Neural progenitor cell (in vitro differentiated cells): ENCODE measurements at regions not wholly inside any gene's neighbourhood (a gene's known extent, or its start where the extent isn't known, plus 50 kb on each side); places are given as distances from the start of the nearest gene placed in this dataset.

ENCODE experiments used
- DNase-seq: peaks from one replicate; pipeline ENCODE4 v3.0.0-alpha.2; 2016; ENCODE audit warnings: low spot score
- H2AFZ ChIP-seq: fragments of 200-600 bp; sonication (generic); replicated peaks from 2 replicates; pipeline ENCODE4 v1.6.1; 2016; ENCODE audit warnings: antibody characterized with exemption
- H3F3A ChIP-seq: fragments of 200-600 bp; sonication (generic); 2 replicates; pipeline ENCODE4 v1.6.1; 2016; ENCODE audit warnings: antibody characterized with exemption, low read depth
- H3K27ac ChIP-seq: fragments of 200-600 bp; sonication (generic); 2 replicates; pipeline ENCODE4 v1.5.1; 2016; ENCODE audit warnings: mild to moderate bottlenecking
- H3K27me3 ChIP-seq: fragments of 200-600 bp; sonication (generic); 2 replicates; pipeline ENCODE4 v1.6.1; 2016; ENCODE audit warnings: mild to moderate bottlenecking, moderate library complexity
- H3K36me3 ChIP-seq: fragments of 200-600 bp; sonication (generic); 2 replicates; pipeline ENCODE4 v1.5.1; 2016
- H3K4me1 ChIP-seq: fragments of 200-600 bp; sonication (generic); 2 replicates; pipeline ENCODE4 v1.6.1; 2016; ENCODE audit warnings: mixed run types
- H3K4me2 ChIP-seq: fragments of 200-600 bp; sonication (generic); 2 replicates; pipeline ENCODE4 v1.6.1; 2016
- H3K4me3 ChIP-seq: fragments of 200-600 bp; sonication (generic); 2 replicates; pipeline ENCODE4 v1.5.1; 2016
- H3K79me2 ChIP-seq: fragments of 200-600 bp; sonication (generic); 2 replicates; pipeline ENCODE4 v1.6.1; 2016; ENCODE audit warnings: low read depth
- H3K9ac ChIP-seq: fragments of 200-600 bp; sonication (generic); 2 replicates; pipeline ENCODE4 v1.6.1; 2016
- H3K9me3 ChIP-seq: fragments of 200-600 bp; sonication (generic); 2 replicates; pipeline ENCODE4 v1.5.1; 2016; ENCODE audit warnings: low read depth
- H4K20me1 ChIP-seq: fragments of 200-600 bp; sonication (generic); 2 replicates; pipeline ENCODE4 v1.6.1; 2016; ENCODE audit warnings: low read depth
- H3K27ac Mint-ChIP-seq: 3 replicates; pipeline ENCODE4 v1.8.0; 2021; ENCODE audit warnings: mixed read lengths
- H3K27me3 Mint-ChIP-seq: 2 replicates; pipeline ENCODE4 v1.8.0; 2022; ENCODE audit warnings: low read depth, mild to moderate bottlenecking, inconsistent platforms, moderate library complexity, mixed read lengths; ENCODE audit not compliant: insufficient read depth
- H3K36me3 Mint-ChIP-seq: 3 replicates; pipeline ENCODE4 v1.8.0; 2021; ENCODE audit warnings: mixed read lengths
- H3K4me1 Mint-ChIP-seq: 3 replicates; pipeline ENCODE4 v1.8.0; 2021; ENCODE audit warnings: mixed read lengths
- H3K4me3 Mint-ChIP-seq: 3 replicates; pipeline ENCODE4 v1.8.0; 2021; ENCODE audit warnings: mild to moderate bottlenecking, moderate library complexity, mixed read lengths
- H3K9me3 Mint-ChIP-seq: 3 replicates; pipeline ENCODE4 v1.8.0; 2020; ENCODE audit warnings: mixed read lengths
- EZH2 ChIP-seq: fragments of 200-600 bp; sonication (generic); IDR thresholded peaks from 2 replicates; pipeline ENCODE4 v1.6.1; 2017; ENCODE audit warnings: antibody characterized with exemption, mild to moderate bottlenecking, moderate library complexity
- EZH2phosphoT487 ChIP-seq: fragments of 200-600 bp; sonication (generic); IDR thresholded peaks from 2 replicates; pipeline ENCODE4 v1.6.1; 2017; ENCODE audit warnings: antibody characterized with exemption
- TF ChIP-seq, protein P1 (sequence below): fragments of 200-600 bp; sonication (generic); IDR thresholded peaks from 2 replicates; pipeline ENCODE4 v1.5.1; 2017; ENCODE audit warnings: antibody characterized with exemption, mild to moderate bottlenecking

DNA sequence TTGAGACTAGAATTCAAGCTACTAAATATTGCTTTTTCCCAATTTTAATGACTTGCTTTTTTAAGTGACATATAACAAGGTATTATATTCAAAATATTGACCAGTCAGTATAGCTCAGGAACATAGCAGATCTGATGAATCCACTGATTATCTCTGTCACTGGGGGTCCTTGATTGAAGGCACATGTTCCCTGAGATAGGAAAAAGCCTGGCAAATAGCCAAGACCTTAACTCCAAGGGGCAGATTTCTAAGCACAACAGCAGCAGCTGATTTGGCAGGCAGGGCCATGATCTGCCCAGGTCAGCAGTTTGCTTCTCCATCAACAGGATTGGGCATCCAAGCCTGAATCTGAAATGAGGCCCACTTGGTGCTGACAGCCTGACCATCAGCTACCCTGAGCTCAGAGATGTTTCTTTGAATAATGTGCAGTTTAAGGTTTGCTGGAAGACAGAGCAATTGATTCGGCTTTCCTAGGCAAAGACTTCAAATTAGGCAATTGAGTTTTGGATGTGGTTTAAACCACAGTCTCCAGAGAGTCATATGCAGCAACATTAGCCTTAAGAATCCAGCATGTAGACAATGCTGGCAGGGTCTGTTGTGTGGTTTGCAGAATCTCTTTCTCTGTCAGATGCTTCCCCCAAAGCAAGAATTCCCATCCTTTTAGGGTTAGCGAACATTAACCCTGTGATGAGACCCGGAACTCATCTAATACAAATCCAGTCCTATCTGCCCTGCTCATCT, 352.6 kb downstream of the ADRA2A start:
- no peak overlapping the region for H3K4me3 Mint-ChIP-seq
- TF ChIP-seq, protein P1, sequence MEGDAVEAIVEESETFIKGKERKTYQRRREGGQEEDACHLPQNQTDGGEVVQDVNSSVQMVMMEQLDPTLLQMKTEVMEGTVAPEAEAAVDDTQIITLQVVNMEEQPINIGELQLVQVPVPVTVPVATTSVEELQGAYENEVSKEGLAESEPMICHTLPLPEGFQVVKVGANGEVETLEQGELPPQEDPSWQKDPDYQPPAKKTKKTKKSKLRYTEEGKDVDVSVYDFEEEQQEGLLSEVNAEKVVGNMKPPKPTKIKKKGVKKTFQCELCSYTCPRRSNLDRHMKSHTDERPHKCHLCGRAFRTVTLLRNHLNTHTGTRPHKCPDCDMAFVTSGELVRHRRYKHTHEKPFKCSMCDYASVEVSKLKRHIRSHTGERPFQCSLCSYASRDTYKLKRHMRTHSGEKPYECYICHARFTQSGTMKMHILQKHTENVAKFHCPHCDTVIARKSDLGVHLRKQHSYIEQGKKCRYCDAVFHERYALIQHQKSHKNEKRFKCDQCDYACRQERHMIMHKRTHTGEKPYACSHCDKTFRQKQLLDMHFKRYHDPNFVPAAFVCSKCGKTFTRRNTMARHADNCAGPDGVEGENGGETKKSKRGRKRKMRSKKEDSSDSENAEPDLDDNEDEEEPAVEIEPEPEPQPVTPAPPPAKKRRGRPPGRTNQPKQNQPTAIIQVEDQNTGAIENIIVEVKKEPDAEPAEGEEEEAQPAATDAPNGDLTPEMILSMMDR = no peak
- TF ChIP-seq EZH2 (no peak), EZH2phosphoT487 (no peak)
- H3K9me3 Mint-ChIP-seq = no peaks in the 10 kb centered on the region
- DNase-seq = no peak
- H3F3A ChIP-seq = no peaks in the 10 kb centered on the region
- no peak overlapping the region for H3K4me3 ChIP-seq
- no peaks in the 10 kb centered on the region for H3K36me3 Mint-ChIP-seq
- H3K27ac Mint-ChIP-seq = no peak overlapping the region
- peaks cover 8% of the 10 kb centered on the region for H3K4me1 Mint-ChIP-seq
- H3K27me3 Mint-ChIP-seq = no peaks in the 10 kb centered on the region
- H2AFZ ChIP-seq = no peak overlapping the region
- H4K20me1 ChIP-seq = no peaks in the 10 kb centered on the region
- no peak overlapping the region for H3K4me2 ChIP-seq
- H3K9ac ChIP-seq = no peak overlapping the region
- no peaks in the 10 kb centered on the region for H3K79me2 ChIP-seq
- no peaks in the 10 kb centered on the region for H3K36me3 ChIP-seq
- no peaks in the 10 kb centered on the region for H3K4me1 ChIP-seq
- H3K27ac ChIP-seq = no peak overlapping the region
- no peaks in the 10 kb centered on the region for H3K9me3 ChIP-seq
- no peaks in the 10 kb centered on the region for H3K27me3 ChIP-seq

DNA sequence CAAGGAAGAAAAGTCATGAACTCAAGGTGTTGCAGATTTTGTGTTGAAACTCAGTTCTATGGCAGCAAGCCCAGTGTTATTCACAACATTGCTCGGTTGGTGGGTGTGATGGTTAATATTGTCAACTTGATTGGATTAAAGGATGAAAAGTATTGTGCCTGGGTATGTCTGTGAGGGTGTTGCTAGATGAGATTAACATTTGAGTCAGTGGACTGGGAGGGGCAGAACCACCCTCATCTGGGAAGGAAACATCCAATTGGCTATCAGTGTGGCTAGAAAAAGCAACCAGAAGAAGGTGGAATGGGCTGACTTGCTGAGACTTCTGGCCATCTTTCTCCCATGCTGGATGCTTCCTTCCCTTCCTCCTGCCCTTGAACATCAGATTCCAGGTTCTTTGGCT, 353.2 kb downstream of the ADRA2A start:
- no peaks in the 10 kb centered on the region for H3K79me2 ChIP-seq
- H3F3A ChIP-seq = no peaks in the 10 kb centered on the region
- H3K27ac ChIP-seq = no peak overlapping the region
- no peak for DNase-seq
- no peaks in the 10 kb centered on the region for H4K20me1 ChIP-seq
- H3K36me3 ChIP-seq = no peaks in the 10 kb centered on the region
- Mint-ChIP-seq H3K9me3 (no peaks in the 10 kb centered on the region), H3K4me3 (no peak overlapping the region), H3K27me3 (no peaks in the 10 kb centered on the region), H3K36me3 (no peaks in the 10 kb centered on the region), H3K4me1 (peaks cover 8% of the 10 kb centered on the region), H3K27ac (no peak overlapping the region)
- H2AFZ ChIP-seq = no peak overlapping the region
- TF ChIP-seq EZH2 = no peak
- TF ChIP-seq EZH2phosphoT487 = no peak
- no peak overlapping the region for H3K4me2 ChIP-seq
- no peak overlapping the region for H3K9ac ChIP-seq
- H3K4me3 ChIP-seq = no peak overlapping the region
- no peaks in the 10 kb centered on the region for H3K27me3 ChIP-seq
- no peaks in the 10 kb centered on the region for H3K9me3 ChIP-seq
- H3K4me1 ChIP-seq = no peaks in the 10 kb centered on the region

- no peaks in the 10 kb centered on the region for H3K79me2 ChIP-seq
- no peak for DNase-seq
- no peak overlapping the region for H3K27ac ChIP-seq
- TF ChIP-seq EZH2phosphoT487 (no peak), EZH2 (no peak)
- TF ChIP-seq, protein P1 = no peak
- no peaks in the 10 kb centered on the region for H3K9me3 ChIP-seq
- H3K9me3 Mint-ChIP-seq = no peaks in the 10 kb centered on the region
- no peak overlapping the region for H3K4me3 Mint-ChIP-seq
- no peak overlapping the region for H3K4me3 ChIP-seq
- H4K20me1 ChIP-seq = no peaks in the 10 kb centered on the region
- no peaks in the 10 kb centered on the region for H3F3A ChIP-seq
- no peaks in the 10 kb centered on the region for H3K36me3 Mint-ChIP-seq
- H3K4me1 ChIP-seq = no peaks in the 10 kb centered on the region
- no peaks in the 10 kb centered on the region for H3K27me3 Mint-ChIP-seq
- no peak overlapping the region for H3K27ac Mint-ChIP-seq
- no peak overlapping the region for H3K9ac ChIP-seq
- H3K36me3 ChIP-seq = no peaks in the 10 kb centered on the region
- peaks cover 8% of the 10 kb centered on the region for H3K4me1 Mint-ChIP-seq
- H2AFZ ChIP-seq = no peak overlapping the region
- no peak overlapping the region for H3K4me2 ChIP-seq
- no peaks in the 10 kb centered on the region for H3K27me3 ChIP-seq
Measured at GRCh38 chr10:111432588-111432987, 355.8 kb downstream of the ADRA2A start.

DNA sequence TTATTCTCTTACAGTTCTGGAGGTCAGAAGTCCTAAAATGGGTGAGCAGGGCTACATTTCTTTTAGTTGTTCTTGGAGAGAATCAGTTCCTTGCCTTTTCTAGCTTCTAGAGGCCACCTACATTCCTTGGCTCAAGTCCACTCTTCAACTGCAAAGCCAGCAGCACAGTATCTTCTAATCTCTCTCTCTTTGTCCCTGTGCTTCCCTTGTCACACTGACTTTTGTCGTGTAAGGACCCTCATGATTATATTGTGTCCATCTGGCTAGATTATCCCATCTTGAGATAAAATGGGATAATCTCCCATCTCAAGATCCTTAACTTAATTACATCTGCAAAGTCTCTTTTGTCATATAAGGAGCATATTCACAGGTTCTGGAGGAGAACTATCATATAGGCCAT, 359.0 kb downstream of the ADRA2A start:
- Mint-ChIP-seq H3K27ac (no peak overlapping the region), H3K4me3 (no peak overlapping the region), H3K27me3 (no peaks in the 10 kb centered on the region), H3K9me3 (no peaks in the 10 kb centered on the region), H3K36me3 (no peaks in the 10 kb centered on the region), H3K4me1 (peaks cover 4% of the 10 kb centered on the region)
- Histone ChIP-seq H4K20me1 (no peaks in the 10 kb centered on the region), H3F3A (no peaks in the 10 kb centered on the region), H3K4me2 (no peak overlapping the region), H3K79me2 (no peaks in the 10 kb centered on the region), H2AFZ (no peak overlapping the region), H3K27me3 (no peaks in the 10 kb centered on the region), H3K36me3 (no peaks in the 10 kb centered on the region), H3K9ac (no peak overlapping the region), H3K4me3 (no peak overlapping the region), H3K27ac (no peak overlapping the region), H3K9me3 (no peaks in the 10 kb centered on the region), H3K4me1 (no peaks in the 10 kb centered on the region)
- TF ChIP-seq EZH2phosphoT487 (no peak), EZH2 (no peak)
- TF ChIP-seq, protein P1 = no peak
- DNase-seq = no peak
